Hepatocyte (in vitro differentiated cells): ENCODE measurements at regions not wholly inside any gene's neighbourhood (a gene's known extent, or its start where the extent isn't known, plus 50 kb on each side); places are given as distances from the start of the nearest gene placed in this dataset.

ENCODE experiments used
- DNase-seq: peaks from one replicate; pipeline ENCODE4 v3.0.0-alpha.2; 2016; ENCODE audit warnings: low spot score
- H2AFZ ChIP-seq: fragments of 200-600 bp; sonication (generic); 2 replicates; pipeline ENCODE4 v1.6.0; 2016; ENCODE audit warnings: antibody characterized with exemption, mild to moderate bottlenecking
- H3K27ac ChIP-seq: fragments of 200-600 bp; sonication (generic); 2 replicates; pipeline ENCODE4 v1.5.1; 2016; ENCODE audit warnings: mild to moderate bottlenecking
- H3K27me3 ChIP-seq: fragments of 200-600 bp; sonication (generic); 2 replicates; pipeline ENCODE4 v1.6.1; 2016
- H3K36me3 ChIP-seq: fragments of 200-600 bp; sonication (generic); replicated peaks from 2 replicates; pipeline ENCODE4 v1.5.1; 2016; ENCODE audit warnings: low read depth; ENCODE audit not compliant: insufficient read depth
- H3K4me1 ChIP-seq: fragments of 200-600 bp; sonication (generic); 2 replicates; pipeline ENCODE4 v1.5.1; 2016; ENCODE audit warnings: mild to moderate bottlenecking, moderate library complexity; ENCODE audit not compliant: insufficient read depth
- H3K4me2 ChIP-seq: fragments of 200-600 bp; sonication (generic); 2 replicates; pipeline ENCODE4 v1.6.0; 2016
- H3K4me3 ChIP-seq: fragments of 200-600 bp; sonication (generic); 2 replicates; pipeline ENCODE4 v1.5.1; 2016; ENCODE audit warnings: mild to moderate bottlenecking
- H3K79me2 ChIP-seq: fragments of 200-600 bp; sonication (generic); 2 replicates; pipeline ENCODE4 v1.6.0; 2017; ENCODE audit warnings: mild to moderate bottlenecking
- H3K9me2 ChIP-seq: fragments of 200-600 bp; sonication (generic); replicated peaks from 2 replicates; pipeline ENCODE4 v1.6.0; 2017; ENCODE audit warnings: mild to moderate bottlenecking; ENCODE audit not compliant: insufficient read depth
- H3K9me3 ChIP-seq: fragments of 200-600 bp; sonication (generic); 2 replicates; pipeline ENCODE4 v1.5.1; 2016; ENCODE audit warnings: low read depth, mild to moderate bottlenecking
- H4K20me1 ChIP-seq: fragments of 200-600 bp; sonication (generic); 2 replicates; pipeline ENCODE4 v1.6.0; 2016; ENCODE audit warnings: mild to moderate bottlenecking; ENCODE audit not compliant: insufficient read depth, poor library complexity, severe bottlenecking
- CTCF ChIP-seq: fragments of 200-600 bp; sonication (generic); IDR thresholded peaks from 2 replicates; pipeline ENCODE4 v1.5.1; 2016; ENCODE audit warnings: antibody characterized with exemption, mild to moderate bottlenecking; ENCODE audit not compliant: poor library complexity
- EZH2 ChIP-seq: fragments of 200-600 bp; sonication (generic); IDR thresholded peaks from 2 replicates; pipeline ENCODE4 v1.6.1; 2016; ENCODE audit warnings: antibody characterized with exemption, mild to moderate bottlenecking, borderline replicate concordance
- EZH2phosphoT487 ChIP-seq: fragments of 200-600 bp; sonication (generic); IDR thresholded peaks from one replicate; pipeline ENCODE4 v1.6.1; 2018; ENCODE audit warnings: antibody characterized with exemption, mild to moderate bottlenecking, low read depth, moderate library complexity; ENCODE audit not compliant: unreplicated experiment, severe bottlenecking
- whole genome bisulfite sequencing: methylation state at CpG from one replicate; pipeline ENCODE4 v1.1.6; 2016; ENCODE audit warnings: low lambda C conversion rate; ENCODE audit errors: missing lambda C conversion rate; 5-methylcytosine and 5-hydroxymethylcytosine counted together

- Histone ChIP-seq H4K20me1 (no peaks in the 10 kb centered on the region), H3K36me3 (no peaks in the 10 kb centered on the region)
- 75% methylated on average over 5 of the region's 5 CpGs for WGBS
Observed at GRCh38 chr2:19632403-19632991, 269.3 kb downstream of the TTC32 start.

GRCh38 chr2:19631871-19632270 lies 269.9 kb downstream of the TTC32 start:
- H3K27me3 ChIP-seq, result no peaks in the 10 kb centered on the region
- 96% methylated on average over 1 of the region's 1 CpG for WGBS
- no peaks in the 10 kb centered on the region for H4K20me1 ChIP-seq
- no peak overlapping the region for H3K27ac ChIP-seq
- no peaks in the 10 kb centered on the region for H3K4me1 ChIP-seq
- no peaks in the 10 kb centered on the region for H3K9me3 ChIP-seq
- H3K79me2 ChIP-seq, result no peaks in the 10 kb centered on the region
- H3K4me3 ChIP-seq, result no peak overlapping the region
- no peaks in the 10 kb centered on the region for H3K36me3 ChIP-seq
- DNase-seq, result no peak
- TF ChIP-seq CTCF (no peak), EZH2 (no peak), EZH2phosphoT487 (no peak)
- no peaks in the 10 kb centered on the region for H3K9me2 ChIP-seq
- H2AFZ ChIP-seq, result no peak overlapping the region
- no peak overlapping the region for H3K4me2 ChIP-seq

More at GRCh38 chr2:19632403-19632991, 269.3 kb downstream of the TTC32 start:
- TF ChIP-seq CTCF (no peak), EZH2 (no peak), EZH2phosphoT487 (no peak)
- H3K9me2 ChIP-seq, result no peaks in the 10 kb centered on the region
- H3K27ac ChIP-seq, result no peak overlapping the region
- no peak overlapping the region for H3K4me3 ChIP-seq
- no peak for DNase-seq
- H3K9me3 ChIP-seq, result no peaks in the 10 kb centered on the region
- H2AFZ ChIP-seq, result no peak overlapping the region
- H3K4me2 ChIP-seq, result no peak overlapping the region
- no peaks in the 10 kb centered on the region for H3K27me3 ChIP-seq
- H3K79me2 ChIP-seq, result no peaks in the 10 kb centered on the region
- no peaks in the 10 kb centered on the region for H3K4me1 ChIP-seq

GRCh38 chr2:19630921-19631320 lies 270.9 kb downstream of the TTC32 start:
- H3K4me3 ChIP-seq, result no peak overlapping the region

More at GRCh38 chr2:19630921-19631320, 270.9 kb downstream of the TTC32 start:
- DNase-seq, result no peak
- Histone ChIP-seq H4K20me1 (no peaks in the 10 kb centered on the region), H2AFZ (no peak overlapping the region), H3K36me3 (no peaks in the 10 kb centered on the region), H3K4me1 (no peaks in the 10 kb centered on the region), H3K79me2 (no peaks in the 10 kb centered on the region), H3K4me2 (no peak overlapping the region), H3K9me3 (no peaks in the 10 kb centered on the region), H3K27me3 (no peaks in the 10 kb centered on the region), H3K27ac (no peak overlapping the region), H3K9me2 (no peaks in the 10 kb centered on the region)
- TF ChIP-seq EZH2 (no peak), CTCF (no peak), EZH2phosphoT487 (no peak)
- WGBS, result 100% methylated on average over 2 of the region's 2 CpGs
